C4-2B (cell line): ENCODE measurements at regions not wholly inside any gene's neighbourhood (a gene's known extent, or its start where the extent isn't known, plus 50 kb on each side); places are given as distances from the start of the nearest gene placed in this dataset.
"Not testable (repeated sequence)": the region's sequence is repeated elsewhere in the genome, so short reads cannot be mapped to it uniquely, and the experiment has no call there.

Experiments used
- ZFX ChIP-seq: fragments of 450-650 bp; IDR thresholded peaks from 2 replicates; pipeline ENCODE4 v1.6.1; 2017
- TF ChIP-seq, protein P1 (sequence below): fragments of 450-650 bp; conservative IDR thresholded peaks from 2 replicates; pipeline ENCODE4 v1.5.1; 2017; ENCODE audit warnings: mild to moderate bottlenecking

DNA sequence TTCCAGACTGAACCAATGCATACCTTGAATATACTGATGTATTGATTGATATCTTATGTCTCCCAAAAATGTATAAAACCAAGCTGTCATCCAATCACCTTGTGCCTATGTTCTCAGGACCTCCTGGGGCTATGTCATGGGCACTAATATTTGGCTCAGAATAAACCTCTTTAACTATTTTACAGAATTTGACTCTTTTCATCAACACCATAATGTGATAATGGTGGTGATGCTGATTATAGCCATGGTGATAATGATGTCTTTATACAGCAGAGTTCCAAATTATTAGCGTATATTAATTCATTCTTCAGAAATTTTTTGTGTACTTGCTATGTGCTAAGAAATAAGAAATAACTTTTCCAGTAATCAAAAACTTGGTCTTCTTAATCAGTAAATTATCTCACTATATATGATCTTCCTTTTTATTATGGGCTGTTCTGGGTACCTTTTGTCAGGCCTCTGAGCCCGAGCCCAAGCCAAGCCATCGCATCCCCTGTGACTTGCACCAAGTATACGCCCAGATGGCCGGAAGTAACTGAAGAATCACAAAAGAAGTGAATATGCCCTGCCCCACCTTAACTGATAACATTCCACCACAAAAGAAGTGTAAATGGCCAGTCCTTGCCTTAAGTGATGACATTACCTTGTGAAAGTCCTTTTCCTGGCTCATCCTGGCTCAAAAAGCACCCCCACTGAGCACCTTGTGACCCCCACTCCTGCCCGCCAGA, 496.2 kb upstream of the MMS22L start:
- TF ChIP-seq, protein P1, sequence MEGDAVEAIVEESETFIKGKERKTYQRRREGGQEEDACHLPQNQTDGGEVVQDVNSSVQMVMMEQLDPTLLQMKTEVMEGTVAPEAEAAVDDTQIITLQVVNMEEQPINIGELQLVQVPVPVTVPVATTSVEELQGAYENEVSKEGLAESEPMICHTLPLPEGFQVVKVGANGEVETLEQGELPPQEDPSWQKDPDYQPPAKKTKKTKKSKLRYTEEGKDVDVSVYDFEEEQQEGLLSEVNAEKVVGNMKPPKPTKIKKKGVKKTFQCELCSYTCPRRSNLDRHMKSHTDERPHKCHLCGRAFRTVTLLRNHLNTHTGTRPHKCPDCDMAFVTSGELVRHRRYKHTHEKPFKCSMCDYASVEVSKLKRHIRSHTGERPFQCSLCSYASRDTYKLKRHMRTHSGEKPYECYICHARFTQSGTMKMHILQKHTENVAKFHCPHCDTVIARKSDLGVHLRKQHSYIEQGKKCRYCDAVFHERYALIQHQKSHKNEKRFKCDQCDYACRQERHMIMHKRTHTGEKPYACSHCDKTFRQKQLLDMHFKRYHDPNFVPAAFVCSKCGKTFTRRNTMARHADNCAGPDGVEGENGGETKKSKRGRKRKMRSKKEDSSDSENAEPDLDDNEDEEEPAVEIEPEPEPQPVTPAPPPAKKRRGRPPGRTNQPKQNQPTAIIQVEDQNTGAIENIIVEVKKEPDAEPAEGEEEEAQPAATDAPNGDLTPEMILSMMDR: not testable (repeated sequence)
- not testable (repeated sequence) for TF ChIP-seq ZFX
